GM21786 (cell line): ENCODE measurements at regions not wholly inside any gene's neighbourhood (a gene's known extent, or its start where the extent isn't known, plus 50 kb on each side); places are given as distances from the start of the nearest gene placed in this dataset.
"Not testable (repeated sequence)": the region's sequence is repeated elsewhere in the genome, so short reads cannot be mapped to it uniquely, and the experiment has no call there.

Experiments used
- ATAC-seq: cut with Tn5 transposase; IDR thresholded peaks from one replicate; pipeline ENCODE4 v1.9.1; 2021; ENCODE audit not compliant: unreplicated experiment

DNA sequence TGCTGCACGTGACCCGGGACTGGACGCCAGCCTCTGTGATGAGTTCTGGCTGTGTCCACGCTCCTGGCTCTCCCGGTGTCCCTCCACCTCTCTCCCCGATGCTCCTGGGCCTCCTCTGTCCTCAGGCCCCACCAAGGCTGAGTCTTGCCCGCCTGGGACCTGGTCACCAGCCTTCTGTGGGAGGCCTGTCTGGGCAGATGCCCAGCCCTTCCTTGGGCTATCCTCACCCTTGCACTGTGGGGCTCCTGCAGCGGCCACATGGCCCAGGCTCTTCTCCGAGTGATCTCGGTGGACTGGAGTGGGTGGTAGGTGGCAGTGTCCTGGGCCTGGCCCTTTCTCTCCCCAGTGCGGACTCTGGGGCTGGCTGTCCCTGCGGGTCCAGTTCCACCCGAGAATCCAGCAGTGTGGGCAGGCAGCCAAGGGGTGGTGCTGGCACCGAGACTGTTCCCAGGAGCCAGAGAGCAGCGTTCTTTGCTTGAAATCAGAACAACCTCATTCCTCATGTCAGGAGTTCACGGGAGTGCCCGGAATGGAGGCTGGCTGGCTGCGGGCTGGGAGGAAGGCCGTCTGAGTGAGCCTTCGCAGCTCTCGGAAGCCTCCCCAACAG, 94.6 kb downstream of the TMEM121 start:
- ATAC-seq, result not testable (repeated sequence)

DNA sequence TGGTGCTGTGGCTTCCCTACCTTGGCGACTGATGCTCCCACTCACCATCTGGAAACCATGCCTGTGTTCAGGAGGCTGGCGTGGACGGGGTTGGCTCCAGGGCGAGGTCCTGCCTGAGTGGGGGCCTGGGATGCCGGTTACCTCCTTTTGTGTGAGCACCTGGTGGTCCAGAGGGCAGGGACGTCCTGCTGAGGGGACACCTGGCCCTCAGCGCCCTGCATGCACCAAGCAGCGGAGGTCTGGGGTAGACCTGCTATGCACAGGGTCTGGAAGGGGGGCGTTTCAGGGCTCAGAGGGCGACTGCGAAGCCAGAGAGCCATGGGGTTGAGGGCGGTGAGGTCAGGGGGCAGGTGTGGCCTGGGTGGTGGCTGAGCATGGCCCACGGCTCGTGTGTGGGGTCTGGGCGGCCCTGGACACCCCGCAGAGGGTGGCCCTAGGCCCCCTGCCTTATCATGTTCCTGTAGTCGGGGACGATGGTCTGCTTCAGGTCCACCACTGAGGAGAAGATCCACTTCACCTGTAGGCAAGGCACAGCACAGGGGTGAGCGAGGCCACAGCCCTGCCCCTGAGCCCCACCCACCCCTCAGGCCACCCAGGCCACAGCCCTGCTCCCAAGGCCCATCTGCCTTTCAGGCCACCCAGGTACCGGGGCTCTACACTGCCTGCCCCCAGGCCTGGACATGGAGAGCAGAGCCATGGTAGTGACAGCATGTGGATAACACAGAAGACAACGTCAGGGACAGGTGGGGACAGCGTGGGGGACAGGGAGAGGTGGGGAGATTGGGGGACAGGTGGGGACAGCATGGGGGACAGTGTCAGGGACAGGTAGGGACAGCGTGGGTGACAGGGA, 95.3 kb downstream of the TMEM121 start:
- not testable (repeated sequence) for ATAC-seq

DNA sequence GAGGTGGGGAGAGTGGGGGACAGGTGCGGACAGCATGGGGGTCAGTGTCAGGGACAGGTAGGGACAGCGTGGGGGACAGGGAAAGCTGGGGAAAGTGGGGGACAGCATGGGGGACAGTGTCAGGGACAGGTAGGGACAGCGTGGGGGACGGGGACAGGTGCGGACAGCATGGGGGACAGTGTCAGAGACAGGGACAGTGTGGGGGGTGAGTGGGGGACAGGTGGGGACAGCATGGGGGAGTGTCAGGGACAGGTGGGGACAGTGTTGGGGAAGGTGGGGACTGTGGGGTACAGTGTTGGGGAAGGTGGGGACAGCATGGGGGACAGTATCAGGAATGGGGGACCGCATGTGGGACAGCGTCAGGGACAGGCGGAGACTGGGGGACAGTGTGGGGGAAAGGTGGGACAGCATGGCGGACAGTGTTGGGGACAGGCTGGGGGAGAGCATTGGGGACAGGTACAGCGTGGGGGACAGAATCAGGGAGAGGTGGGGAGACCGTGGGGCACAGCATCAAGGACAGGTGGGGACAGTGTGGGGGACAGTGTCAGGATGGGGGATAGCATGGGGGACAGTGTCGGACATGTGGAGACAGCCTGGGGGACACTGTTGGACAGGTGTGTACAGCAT, 96.1 kb downstream of the TMEM121 start:
- no peak for ATAC-seq

DNA sequence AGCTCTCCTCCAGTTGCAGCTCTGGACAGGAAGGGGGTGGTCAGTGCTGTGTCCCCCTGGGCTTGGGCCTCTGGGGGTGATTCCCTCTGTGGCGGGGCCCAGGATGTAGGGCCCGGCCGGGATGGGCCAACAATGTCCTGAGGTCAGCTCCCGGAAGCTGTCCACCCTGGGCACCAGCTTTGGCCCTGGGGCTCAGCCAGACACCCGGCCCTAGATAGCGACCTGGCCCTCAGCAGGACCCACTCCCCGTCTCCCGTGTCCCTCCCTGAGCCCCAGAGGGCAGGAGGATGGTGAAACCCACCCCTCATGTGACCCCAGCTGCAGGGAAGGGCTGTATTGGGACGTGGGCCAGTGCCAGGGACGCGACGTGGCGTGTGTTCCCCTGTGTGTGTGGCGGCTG, 96.8 kb downstream of the TMEM121 start:
- not testable (repeated sequence) for ATAC-seq

DNA sequence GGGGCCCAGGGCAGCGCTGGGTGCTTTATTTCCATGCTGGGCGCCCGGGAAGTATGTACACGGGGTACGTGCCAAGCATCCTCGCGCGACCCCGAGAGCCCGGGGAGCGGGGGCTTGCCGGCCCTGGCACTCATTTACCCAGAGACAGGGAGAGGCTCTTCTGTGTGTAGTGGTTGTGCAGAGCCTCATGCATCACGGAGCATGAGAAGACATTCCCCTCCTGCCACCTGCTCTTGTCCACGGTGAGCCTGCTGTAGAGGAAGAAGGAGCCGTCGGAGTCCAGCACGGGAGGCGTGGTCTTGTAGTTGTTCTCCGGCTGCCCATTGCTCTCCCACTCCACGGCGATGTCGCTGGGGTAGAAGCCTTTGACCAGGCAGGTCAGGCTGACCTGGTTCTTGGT, 98.0 kb downstream of the TMEM121 start:
- ATAC-seq, result not testable (repeated sequence)

DNA sequence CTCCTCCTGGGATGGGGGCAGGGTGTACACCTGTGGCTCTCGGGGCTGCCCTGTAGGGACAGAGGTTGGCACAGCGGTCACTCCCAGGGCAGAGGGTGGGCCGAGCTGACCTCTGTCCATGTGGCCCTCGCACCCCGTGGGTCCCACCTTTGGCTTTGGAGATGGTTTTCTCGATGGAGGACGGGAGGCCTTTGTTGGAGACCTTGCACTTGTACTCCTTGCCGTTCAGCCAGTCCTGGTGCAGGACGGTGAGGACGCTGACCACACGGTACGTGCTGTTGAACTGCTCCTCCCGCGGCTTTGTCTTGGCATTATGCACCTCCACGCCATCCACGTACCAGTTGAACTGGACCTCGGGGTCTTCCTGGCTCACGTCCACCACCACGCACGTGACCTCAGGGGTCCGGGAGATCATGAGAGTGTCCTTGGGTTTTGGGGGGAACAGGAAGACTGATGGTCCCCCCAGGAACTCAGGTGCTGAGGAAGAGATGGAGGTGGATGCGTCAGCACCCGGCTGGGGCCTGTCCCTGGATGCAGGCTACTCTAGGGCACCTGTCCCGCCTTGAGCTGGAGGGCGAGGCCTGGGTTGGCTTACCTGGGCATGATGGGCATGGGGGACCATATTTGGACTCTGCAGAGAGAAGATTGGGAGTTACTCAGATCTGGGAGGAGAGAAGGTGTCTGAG, 98.5 kb downstream of the TMEM121 start:
- not testable (repeated sequence) for ATAC-seq

DNA sequence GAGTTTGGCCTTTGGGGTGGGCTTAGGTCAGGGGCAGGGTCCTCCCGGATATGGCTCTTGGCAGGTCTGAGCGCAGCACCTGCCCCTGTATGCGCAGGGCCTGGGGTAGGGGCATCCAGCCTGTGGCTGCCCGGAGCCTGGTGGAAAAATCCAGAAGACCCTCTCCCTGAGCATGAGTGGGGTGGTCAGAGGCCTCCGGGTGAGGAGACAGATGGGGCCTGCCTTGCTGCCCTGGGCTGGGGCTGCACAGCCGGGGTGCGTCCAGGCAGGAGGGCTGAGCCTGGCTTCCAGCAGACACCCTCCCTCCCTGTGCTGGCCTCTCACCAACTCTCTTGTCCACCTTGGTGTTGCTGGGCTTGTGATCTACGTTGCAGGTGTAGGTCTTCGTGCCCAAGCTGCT, 99.1 kb downstream of the TMEM121 start:
- ATAC-seq, result not testable (repeated sequence)

DNA sequence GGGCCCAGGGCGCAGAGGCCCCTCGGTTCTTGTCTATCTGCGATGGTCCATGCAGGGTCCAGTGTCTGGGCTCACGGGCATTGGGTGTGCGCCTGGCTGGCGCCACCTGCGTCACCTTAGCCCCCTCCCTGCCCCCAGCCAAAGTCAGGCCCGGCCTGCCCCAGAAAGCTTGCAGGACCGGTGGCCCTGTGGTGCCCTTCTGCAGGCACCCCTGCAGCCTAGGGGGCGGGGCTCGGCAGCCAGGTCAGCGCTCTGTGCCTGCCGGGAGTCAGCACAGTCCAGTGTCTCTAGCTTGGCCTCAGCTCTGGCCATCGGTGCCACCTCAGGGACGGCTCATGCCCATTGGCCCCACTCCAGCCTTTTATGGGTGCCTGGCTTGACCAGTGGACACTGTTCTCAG, 99.7 kb downstream of the TMEM121 start:
- ATAC-seq, result not testable (repeated sequence)

DNA sequence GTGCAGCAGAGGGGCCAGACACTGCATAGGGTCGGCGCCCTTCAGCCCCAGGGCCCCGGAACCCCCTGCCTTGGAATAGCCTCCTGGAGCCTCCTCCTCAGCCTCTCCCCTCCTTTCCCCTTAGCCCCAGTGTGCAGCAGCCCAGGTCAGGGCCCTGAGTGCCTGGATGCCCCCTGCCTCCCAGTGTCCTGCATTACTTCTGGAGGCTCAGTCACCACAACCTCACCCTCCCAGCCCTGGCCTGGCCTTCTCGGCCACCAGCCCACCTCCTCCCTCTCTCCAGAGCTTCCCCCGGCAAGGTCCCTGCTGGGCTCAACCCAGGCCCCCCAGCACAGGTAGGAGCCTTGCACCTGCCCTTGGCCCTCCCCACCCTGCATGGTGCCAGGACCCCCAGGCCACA, 100.3 kb downstream of the TMEM121 start:
- ATAC-seq, result not testable (repeated sequence)

DNA sequence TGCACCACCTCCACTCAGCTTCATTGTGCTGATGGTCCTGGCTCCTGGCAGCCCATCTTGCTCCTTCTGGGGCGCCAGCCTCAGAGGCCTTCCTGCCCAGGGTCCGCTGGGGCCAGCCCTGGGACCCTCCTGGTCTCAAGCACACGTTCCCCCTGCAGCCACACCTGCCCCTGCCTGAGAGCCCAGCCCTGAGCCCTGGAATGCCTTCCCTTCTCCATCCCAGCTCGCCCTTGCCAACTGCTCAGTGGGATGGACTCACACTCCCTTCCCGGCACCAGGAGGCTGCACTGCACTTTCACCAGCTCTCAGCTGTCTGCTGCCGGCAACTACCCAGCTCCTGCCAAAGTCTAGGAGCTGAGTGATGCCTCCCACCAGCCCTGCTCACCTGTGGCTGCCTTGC, 100.9 kb downstream of the TMEM121 start:
- ATAC-seq, result not testable (repeated sequence)

DNA sequence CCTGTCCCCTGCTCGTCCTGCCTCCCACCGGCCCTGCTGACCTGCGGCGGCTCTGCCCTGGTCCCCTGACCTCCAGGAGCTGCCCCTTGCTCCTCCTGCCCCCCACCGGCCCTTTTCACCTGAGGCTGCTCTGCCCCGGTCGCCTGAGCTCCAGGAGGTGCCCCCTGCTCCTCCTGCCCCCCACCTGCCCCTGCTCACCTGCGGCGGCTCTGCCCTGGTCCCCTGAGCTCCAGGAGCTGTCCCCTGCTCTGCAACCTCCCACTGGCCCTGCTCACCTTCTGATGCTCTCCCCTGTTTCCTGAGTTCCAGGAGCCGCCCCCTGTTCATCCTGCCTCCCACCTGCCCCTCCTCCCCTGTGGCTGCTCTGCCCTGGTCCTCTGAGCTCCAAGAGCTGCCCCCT, 101.3 kb downstream of the TMEM121 start:
- ATAC-seq, result no peak

DNA sequence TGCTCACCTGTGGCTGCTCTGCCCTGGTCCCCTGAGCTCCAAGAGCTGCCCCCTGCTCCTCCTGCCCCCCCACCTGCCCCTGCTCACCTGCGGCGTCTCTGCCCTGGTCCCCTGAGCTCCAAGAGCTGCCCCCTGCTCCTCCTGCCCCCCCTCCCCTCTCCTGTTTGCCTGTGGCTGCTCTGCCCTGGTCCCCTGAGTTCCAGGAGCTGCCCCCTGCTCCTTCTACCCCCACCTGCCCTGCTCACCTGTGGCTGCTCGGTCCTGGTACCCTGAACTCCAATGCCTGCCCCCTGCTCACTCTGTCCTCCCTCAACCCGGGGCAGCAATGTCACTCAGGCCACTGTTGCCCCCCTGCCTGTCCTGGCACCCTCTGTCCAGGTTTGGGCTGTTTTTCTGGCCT, 101.7 kb downstream of the TMEM121 start:
- not testable (repeated sequence) for ATAC-seq

DNA sequence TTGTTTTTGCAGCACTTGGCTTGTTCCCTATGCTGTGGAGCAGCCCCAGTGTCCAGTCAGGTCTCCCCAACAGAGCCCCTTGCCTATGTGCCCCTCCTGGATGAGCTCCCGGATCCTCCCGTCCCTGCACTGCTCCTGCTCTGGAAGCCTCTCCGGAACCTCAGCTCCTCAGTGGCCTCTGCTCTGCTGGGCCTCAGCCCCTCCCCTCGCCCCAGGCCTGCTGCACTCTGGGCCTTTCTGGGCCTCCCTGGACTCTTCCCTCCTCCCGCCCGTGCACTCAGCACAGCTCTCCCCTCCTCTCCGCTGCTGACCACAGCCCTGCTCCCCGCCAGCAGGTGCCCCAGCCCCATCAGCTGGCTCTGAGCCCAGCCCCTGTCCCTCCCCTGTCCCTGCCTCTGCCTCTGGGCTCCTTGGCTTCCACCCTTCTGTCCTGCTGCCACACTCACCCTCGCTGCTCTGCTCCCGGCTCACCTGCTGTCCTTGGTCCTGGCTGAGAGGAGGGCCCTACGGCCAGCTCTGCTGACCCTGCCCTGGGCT, 102.2 kb downstream of the TMEM121 start:
- not testable (repeated sequence) for ATAC-seq

DNA sequence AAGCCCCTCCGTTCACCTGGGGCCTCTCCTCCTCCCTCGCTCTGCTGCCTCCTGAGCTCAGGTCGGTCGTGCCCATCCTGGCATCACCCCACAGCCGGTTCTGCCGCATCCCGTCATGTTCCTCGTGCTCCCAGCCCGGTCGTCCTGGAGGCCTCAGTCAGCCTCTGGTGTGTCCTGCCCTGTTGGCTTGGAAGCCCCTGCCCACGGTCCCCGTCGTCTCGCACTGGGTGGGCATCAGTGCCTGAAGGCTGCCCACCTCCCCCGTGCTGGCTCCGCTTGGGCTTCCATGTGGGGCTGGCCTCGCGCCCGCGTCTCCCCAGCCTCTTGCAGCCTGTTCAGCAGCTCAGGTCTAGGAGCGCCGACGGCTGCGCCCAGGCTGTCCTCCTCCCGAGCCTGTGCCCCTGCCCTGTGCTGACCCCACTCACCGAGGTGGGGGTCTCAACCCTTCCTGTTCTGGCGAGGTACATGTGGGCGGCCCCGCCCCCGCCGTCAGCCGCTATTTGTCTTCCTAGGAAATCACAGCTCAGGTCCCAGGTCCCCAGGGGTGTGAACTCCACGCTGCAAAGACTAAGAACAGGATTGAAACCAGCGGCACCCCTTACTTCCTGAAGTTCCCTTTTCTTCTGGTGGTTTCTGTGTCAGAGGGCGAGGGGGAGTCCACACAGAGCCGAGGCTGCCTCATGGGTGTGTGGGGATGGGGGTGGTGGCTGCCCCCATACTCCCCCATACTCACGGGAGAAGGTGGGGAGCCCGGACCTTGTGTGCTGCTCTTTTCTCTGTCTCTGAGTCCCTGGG, 102.9 kb downstream of the TMEM121 start:
- ATAC-seq, result not testable (repeated sequence)

DNA sequence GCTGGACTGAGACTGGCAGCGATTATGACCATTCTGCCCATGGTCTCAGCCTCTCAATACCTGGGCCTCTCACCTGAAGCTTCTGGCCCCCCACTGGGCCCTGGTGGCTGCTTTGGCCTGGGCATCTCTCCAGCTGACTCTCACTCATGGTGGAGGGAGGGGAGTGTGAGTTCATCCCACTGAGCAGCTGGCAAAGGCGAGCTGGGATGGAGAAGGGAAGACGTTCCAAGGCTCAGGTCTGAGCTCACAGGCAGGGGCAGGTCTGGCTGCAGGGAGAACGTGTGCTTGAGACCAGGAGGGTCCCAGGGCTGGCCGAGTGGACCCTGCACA, 103.5 kb downstream of the TMEM121 start:
- no peak for ATAC-seq

DNA sequence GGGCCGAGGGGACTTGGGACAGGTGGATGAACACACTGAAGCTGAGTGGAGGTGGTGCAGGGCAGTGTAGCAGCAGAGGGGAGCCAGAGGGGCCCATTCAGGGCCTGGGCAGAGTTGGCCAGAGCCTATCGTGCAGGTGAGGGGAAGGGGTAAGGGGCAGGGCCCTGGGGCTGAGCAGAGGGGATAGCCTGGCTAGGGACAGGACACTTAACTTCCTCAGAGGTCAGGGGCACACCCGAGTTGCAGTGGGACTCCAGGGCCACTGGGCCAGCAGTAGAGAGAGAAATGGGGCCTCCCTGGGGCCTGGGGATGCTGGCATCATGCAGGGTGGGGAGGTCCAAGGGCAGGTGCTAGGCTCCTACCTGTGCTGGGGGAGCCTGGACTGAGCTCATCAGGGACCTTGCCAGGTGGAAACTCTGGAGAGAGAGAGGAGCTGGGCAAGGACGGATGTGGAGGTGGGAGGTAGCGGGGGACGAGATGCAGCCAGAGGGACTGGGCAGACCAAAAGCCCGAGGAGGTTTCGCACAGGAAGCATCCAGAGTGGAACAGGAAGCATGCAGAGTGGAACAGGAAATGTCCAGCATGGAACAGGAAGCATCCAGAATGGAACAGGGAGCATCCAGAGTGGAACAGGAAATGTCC, 104.0 kb downstream of the TMEM121 start:
- not testable (repeated sequence) for ATAC-seq

DNA sequence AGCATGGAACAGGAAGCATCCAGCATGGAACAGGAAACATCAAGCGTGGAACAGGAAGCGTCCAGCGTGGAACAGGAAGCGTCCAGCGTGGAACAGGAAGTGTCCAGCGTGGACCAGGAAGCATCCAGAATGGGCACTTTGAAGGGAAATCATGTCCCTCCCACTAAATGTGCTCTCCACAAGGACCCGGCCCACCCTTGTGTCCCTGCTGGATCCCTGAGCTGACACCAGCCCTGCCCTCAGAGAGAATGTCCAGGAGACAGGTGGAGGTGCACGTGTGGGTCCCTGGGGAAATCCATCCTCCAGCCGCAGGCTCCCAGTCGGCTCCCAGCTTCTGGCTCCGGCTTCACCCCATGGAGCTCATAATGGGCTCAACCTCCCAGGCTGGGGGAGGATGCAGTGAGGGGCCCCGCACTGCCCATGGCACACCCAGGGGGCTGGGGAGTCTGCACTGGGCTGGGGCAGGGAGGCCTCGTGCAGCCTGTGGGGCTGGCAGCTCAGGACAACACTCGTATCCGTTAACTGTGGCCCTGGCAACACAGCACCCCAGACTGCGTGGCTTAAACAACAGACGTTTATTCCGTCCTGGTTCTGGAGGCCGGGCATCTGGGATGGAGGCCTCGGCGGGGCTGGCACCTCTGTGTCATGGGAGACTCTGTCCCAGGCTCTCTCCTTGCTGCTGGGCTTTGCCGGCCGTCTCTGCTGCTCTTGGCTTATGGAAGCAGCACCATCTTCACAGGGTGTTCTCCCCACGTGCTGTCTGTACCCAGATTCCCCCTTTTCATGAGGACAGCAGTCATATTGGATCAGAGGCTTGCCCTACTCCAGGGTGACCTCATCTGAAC, 104.8 kb downstream of the TMEM121 start:
- ATAC-seq, result not testable (repeated sequence)

DNA sequence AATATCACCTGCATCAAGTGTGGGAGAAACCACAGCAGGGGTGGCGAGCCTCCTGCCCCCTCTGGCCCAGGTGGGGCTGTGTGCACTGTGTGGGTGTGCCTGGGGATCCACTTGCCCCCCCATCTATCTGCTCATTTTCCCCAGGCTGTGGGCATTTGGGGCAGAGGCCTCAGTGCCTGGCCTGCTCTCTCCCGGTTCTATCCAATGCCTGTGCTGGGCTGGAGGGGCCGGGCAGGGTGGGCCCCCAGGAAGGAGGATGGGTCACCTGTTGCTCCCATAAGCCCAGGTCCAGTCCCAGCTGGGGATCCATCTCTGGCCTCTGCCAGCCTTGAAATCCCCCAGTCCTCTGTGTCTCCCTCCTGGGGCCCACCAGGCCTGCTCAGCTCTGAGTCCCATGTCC, 105.6 kb downstream of the TMEM121 start:
- no peak for ATAC-seq

DNA sequence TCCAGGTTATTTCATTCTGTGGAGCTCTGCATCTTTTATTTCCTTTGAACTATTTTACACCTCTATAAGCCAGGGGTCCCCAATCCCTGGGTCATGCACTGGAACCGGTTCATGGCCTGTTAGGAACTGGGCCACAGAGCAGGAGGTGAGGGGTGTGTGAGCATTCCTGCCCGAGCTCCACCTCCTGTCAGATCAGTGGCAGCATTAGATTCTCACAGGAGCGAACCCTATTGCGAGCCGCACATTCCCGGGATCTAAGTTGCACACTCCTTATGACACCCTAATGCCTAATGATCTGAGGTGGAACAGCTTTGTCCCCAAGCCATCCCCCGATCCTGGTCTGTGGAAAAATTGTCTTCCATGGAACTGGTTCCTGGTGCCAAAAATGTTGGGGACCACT, 107.2 kb downstream of the TMEM121 start:
- not testable (repeated sequence) for ATAC-seq
